Astrocyte (in vitro differentiated cells and primary cell): ENCODE measurements at regions not wholly inside any gene's neighbourhood (a gene's known extent, or its start where the extent isn't known, plus 50 kb on each side); places are given as distances from the start of the nearest gene placed in this dataset.

Experiments used
- DNase-seq: peaks from one replicate; pipeline ENCODE4 v3.0.0-alpha.2; 2010; ENCODE audit warnings: low read depth
- FAIRE-seq: peaks from 2 replicates; lab custom pipeline; 2011; peaks lifted over from hg19 to GRCh38; lab: Jason Lieb, UNC
- H2AFZ ChIP-seq: 2 replicates; pipeline ENCODE4 v1.6.0; 2012; ENCODE audit warnings: low read depth, low read length, inconsistent platforms
- H3K27ac ChIP-seq: 2 replicates; pipeline ENCODE4 v1.5.1; 2011; ENCODE audit warnings: low read depth, low read length, inconsistent platforms
- H3K27me3 ChIP-seq: 2 replicates; pipeline ENCODE4 v1.6.0; 2011; ENCODE audit warnings: low read length, inconsistent platforms; ENCODE audit not compliant: insufficient read depth
- H3K36me3 ChIP-seq: 2 replicates; pipeline ENCODE4 v1.5.1; 2011; ENCODE audit warnings: low read length, inconsistent platforms; ENCODE audit not compliant: insufficient read depth
- H3K4me1 ChIP-seq: 2 replicates; pipeline ENCODE4 v1.5.1; 2011; ENCODE audit warnings: low read length, inconsistent platforms; ENCODE audit not compliant: insufficient read depth
- H3K4me2 ChIP-seq: 2 replicates; pipeline ENCODE4 v1.6.0; 2012; ENCODE audit warnings: low read length, inconsistent platforms
- H3K4me3 ChIP-seq: 2 replicates; pipeline ENCODE4 v1.5.1; 2011; ENCODE audit warnings: low read depth, mild to moderate bottlenecking, low read length, inconsistent platforms; ENCODE audit not compliant: insufficient read depth
- H3K79me2 ChIP-seq: 2 replicates; pipeline ENCODE4 v1.6.0; 2012; ENCODE audit warnings: mild to moderate bottlenecking, low read length, inconsistent platforms; ENCODE audit not compliant: insufficient read depth
- H3K9ac ChIP-seq: 2 replicates; pipeline ENCODE4 v1.6.0; 2012; ENCODE audit warnings: mild to moderate bottlenecking, low read length, inconsistent platforms
- H3K9me3 ChIP-seq: 2 replicates; pipeline ENCODE4 v1.5.1; 2012; ENCODE audit warnings: low read depth, mild to moderate bottlenecking, low read length, inconsistent platforms; ENCODE audit not compliant: insufficient read depth
- H4K20me1 ChIP-seq: 2 replicates; pipeline ENCODE4 v1.6.0; 2012; ENCODE audit warnings: low read length, inconsistent platforms; ENCODE audit not compliant: insufficient read depth
- H3K27ac Mint-ChIP-seq: one replicate; pipeline ENCODE4 v1.8.0; 2021; ENCODE audit warnings: mild to moderate bottlenecking, mixed read lengths; ENCODE audit not compliant: unreplicated experiment
- H3K27me3 Mint-ChIP-seq: one replicate; pipeline ENCODE4 v1.8.0; 2021; ENCODE audit warnings: low read depth, mixed read lengths; ENCODE audit not compliant: unreplicated experiment
- H3K36me3 Mint-ChIP-seq: one replicate; pipeline ENCODE4 v1.8.0; 2021; ENCODE audit warnings: low read depth, mixed read lengths; ENCODE audit not compliant: unreplicated experiment
- H3K4me1 Mint-ChIP-seq: one replicate; pipeline ENCODE4 v1.8.0; 2021; ENCODE audit warnings: low read depth, mixed read lengths; ENCODE audit not compliant: unreplicated experiment
- H3K4me3 Mint-ChIP-seq: one replicate; pipeline ENCODE4 v1.8.0; 2021; ENCODE audit warnings: mild to moderate bottlenecking, moderate library complexity, mixed read lengths; ENCODE audit not compliant: unreplicated experiment
- H3K9me3 Mint-ChIP-seq: one replicate; pipeline ENCODE4 v1.8.0; 2021; ENCODE audit warnings: mild to moderate bottlenecking, mixed read lengths; ENCODE audit not compliant: unreplicated experiment
- CTCF ChIP-seq: IDR thresholded peaks from 2 replicates; pipeline ENCODE4 v1.5.1; 2011; ENCODE audit warnings: low read depth, mild to moderate bottlenecking, inconsistent platforms, low read length, moderate library complexity; ENCODE audit not compliant: insufficient read depth
- EZH2 ChIP-seq: IDR thresholded peaks from 2 replicates; pipeline ENCODE4 v1.6.1; 2012; ENCODE audit warnings: mild to moderate bottlenecking, low read length, inconsistent platforms; ENCODE audit not compliant: insufficient read depth

GRCh38 chr6:103215847-103216246, 1643.9 kb downstream of the HACE1 start:
- Histone ChIP-seq H3K36me3 (no peaks in the 10 kb centered on the region), H3K4me3 (no peak overlapping the region), H2AFZ (no peak overlapping the region), H3K79me2 (no peaks in the 10 kb centered on the region), H3K4me1 (no peaks in the 10 kb centered on the region), H3K9me3 (no peaks in the 10 kb centered on the region), H3K9ac (no peak overlapping the region), H3K27ac (no peak overlapping the region), H3K27me3 (no peaks in the 10 kb centered on the region), H3K4me2 (no peak overlapping the region), H4K20me1 (no peaks in the 10 kb centered on the region)
- H3K27ac Mint-ChIP-seq = no peak overlapping the region
- DNase-seq = no peak
- H3K36me3 Mint-ChIP-seq = no peaks in the 10 kb centered on the region
- TF ChIP-seq EZH2 (no peak), CTCF (no peak)
- H3K9me3 Mint-ChIP-seq = no peaks in the 10 kb centered on the region
- H3K4me3 Mint-ChIP-seq = no peak overlapping the region
- H3K4me1 Mint-ChIP-seq = no peaks in the 10 kb centered on the region
- no peaks in the 10 kb centered on the region for H3K27me3 Mint-ChIP-seq
- FAIRE-seq = no peak

GRCh38 chr6:103210686-103211085, 1649.0 kb downstream of the HACE1 start:
- no peaks in the 10 kb centered on the region for H3K36me3 ChIP-seq
- no peaks in the 10 kb centered on the region for H3K79me2 ChIP-seq
- H3K4me2 ChIP-seq = no peak overlapping the region
- Mint-ChIP-seq H3K9me3 (no peaks in the 10 kb centered on the region), H3K36me3 (no peaks in the 10 kb centered on the region), H3K4me3 (no peak overlapping the region), H3K27ac (no peak overlapping the region), H3K27me3 (no peaks in the 10 kb centered on the region), H3K4me1 (no peaks in the 10 kb centered on the region)
- no peak overlapping the region for H3K9ac ChIP-seq
- H3K4me1 ChIP-seq = no peaks in the 10 kb centered on the region
- H3K27ac ChIP-seq = no peak overlapping the region
- FAIRE-seq = no peak
- no peaks in the 10 kb centered on the region for H3K27me3 ChIP-seq
- H2AFZ ChIP-seq = no peak overlapping the region
- no peak overlapping the region for H3K4me3 ChIP-seq
- H4K20me1 ChIP-seq = no peaks in the 10 kb centered on the region
- TF ChIP-seq EZH2 (no peak), CTCF (no peak)
- DNase-seq = no peak
- no peaks in the 10 kb centered on the region for H3K9me3 ChIP-seq

- H2AFZ ChIP-seq = no peak overlapping the region
- no peaks in the 10 kb centered on the region for H3K4me1 ChIP-seq
- H4K20me1 ChIP-seq = no peaks in the 10 kb centered on the region
- no peaks in the 10 kb centered on the region for H3K36me3 Mint-ChIP-seq
- H3K27ac Mint-ChIP-seq = no peak overlapping the region
- no peaks in the 10 kb centered on the region for H3K36me3 ChIP-seq
- no peaks in the 10 kb centered on the region for H3K79me2 ChIP-seq
- FAIRE-seq = no peak
- no peak for TF ChIP-seq EZH2
- TF ChIP-seq CTCF = no peak
- H3K4me3 Mint-ChIP-seq = no peak overlapping the region
- no peak for DNase-seq
- no peaks in the 10 kb centered on the region for H3K27me3 Mint-ChIP-seq
- no peaks in the 10 kb centered on the region for H3K9me3 Mint-ChIP-seq
- H3K4me1 Mint-ChIP-seq = no peaks in the 10 kb centered on the region
- no peak overlapping the region for H3K27ac ChIP-seq
- no peak overlapping the region for H3K4me3 ChIP-seq
- H3K9ac ChIP-seq = no peak overlapping the region
- peak overlapping the region; percentile 21 for H3K4me2 ChIP-seq
- H3K9me3 ChIP-seq = no peaks in the 10 kb centered on the region
- H3K27me3 ChIP-seq = no peaks in the 10 kb centered on the region
Observed at GRCh38 chr6:103198386-103198785, 1661.3 kb downstream of the HACE1 start.
